IPS-15b (cell line): ENCODE measurements at regions not wholly inside any gene's neighbourhood (a gene's known extent, or its start where the extent isn't known, plus 50 kb on each side); places are given as distances from the start of the nearest gene placed in this dataset.

ENCODE experiments used
- H3K27me3 ChIP-seq: one replicate; pipeline ENCODE4 v1.6.1; 2013; ENCODE audit warnings: low read length; ENCODE audit not compliant: control insufficient read depth, insufficient read depth
- H3K36me3 ChIP-seq: one replicate; pipeline ENCODE4 v1.6.1; 2013; ENCODE audit warnings: low read length; ENCODE audit not compliant: control insufficient read depth, insufficient read depth
- H3K4me1 ChIP-seq: one replicate; pipeline ENCODE4 v1.6.1; 2013; ENCODE audit warnings: mild to moderate bottlenecking, low read length; ENCODE audit not compliant: control insufficient read depth, insufficient read depth
- H3K4me3 ChIP-seq: one replicate; pipeline ENCODE4 v1.5.1; 2013; ENCODE audit warnings: low read depth, low read length
- H3K9ac ChIP-seq: one replicate; pipeline ENCODE4 v1.6.1; 2013; ENCODE audit warnings: low read depth, mild to moderate bottlenecking, low read length
- H3K9me3 ChIP-seq: one replicate; pipeline ENCODE4 v1.6.1; 2013; ENCODE audit warnings: mild to moderate bottlenecking, low read length; ENCODE audit not compliant: control insufficient read depth, insufficient read depth

GRCh38 chr4:156420623-156421022 is 467.0 kb upstream of the CTSO start:
- Histone ChIP-seq H3K4me3 (no peak overlapping the region), H3K9ac (no peak overlapping the region), H3K9me3 (no peaks in the 10 kb centered on the region), H3K4me1 (no peaks in the 10 kb centered on the region), H3K36me3 (no peaks in the 10 kb centered on the region), H3K27me3 (no peaks in the 10 kb centered on the region)

- H3K9me3 ChIP-seq = no peaks in the 10 kb centered on the region
- H3K4me1 ChIP-seq = no peaks in the 10 kb centered on the region
- H3K4me3 ChIP-seq = no peak overlapping the region
- H3K27me3 ChIP-seq = no peaks in the 10 kb centered on the region
- no peaks in the 10 kb centered on the region for H3K36me3 ChIP-seq
- no peak overlapping the region for H3K9ac ChIP-seq
These were observed 465.5 kb upstream of the CTSO start for GRCh38 chr4:156419080-156419685.

- Histone ChIP-seq H3K9ac (no peak overlapping the region), H3K9me3 (no peaks in the 10 kb centered on the region), H3K36me3 (no peaks in the 10 kb centered on the region), H3K4me1 (no peaks in the 10 kb centered on the region), H3K4me3 (no peak overlapping the region), H3K27me3 (no peaks in the 10 kb centered on the region)
These were observed 460.7 kb upstream of the CTSO start for GRCh38 chr4:156414406-156414805.

- Histone ChIP-seq H3K9ac (no peak overlapping the region), H3K4me3 (no peak overlapping the region), H3K27me3 (no peaks in the 10 kb centered on the region), H3K9me3 (no peaks in the 10 kb centered on the region), H3K36me3 (no peaks in the 10 kb centered on the region), H3K4me1 (no peaks in the 10 kb centered on the region)
These were observed 459.8 kb upstream of the CTSO start for GRCh38 chr4:156413239-156414135.

- Histone ChIP-seq H3K4me1 (no peaks in the 10 kb centered on the region), H3K9me3 (no peaks in the 10 kb centered on the region), H3K27me3 (no peaks in the 10 kb centered on the region), H3K4me3 (no peak overlapping the region), H3K36me3 (no peaks in the 10 kb centered on the region), H3K9ac (no peak overlapping the region)
These were observed 457.9 kb upstream of the CTSO start for GRCh38 chr4:156411531-156411930.

GRCh38 chr4:156408749-156409148 is 455.1 kb upstream of the CTSO start:
- Histone ChIP-seq H3K4me1 (no peaks in the 10 kb centered on the region), H3K36me3 (no peaks in the 10 kb centered on the region), H3K4me3 (no peak overlapping the region), H3K27me3 (no peaks in the 10 kb centered on the region), H3K9ac (no peak overlapping the region), H3K9me3 (no peaks in the 10 kb centered on the region)

- Histone ChIP-seq H3K4me3 (no peak overlapping the region), H3K4me1 (no peaks in the 10 kb centered on the region), H3K9me3 (no peaks in the 10 kb centered on the region), H3K9ac (no peak overlapping the region), H3K27me3 (no peaks in the 10 kb centered on the region), H3K36me3 (no peaks in the 10 kb centered on the region)
These were observed 447.7 kb upstream of the CTSO start for GRCh38 chr4:156401371-156401770.

- Histone ChIP-seq H3K4me3 (no peak overlapping the region), H3K4me1 (no peaks in the 10 kb centered on the region), H3K27me3 (no peaks in the 10 kb centered on the region), H3K9ac (no peak overlapping the region), H3K36me3 (no peaks in the 10 kb centered on the region), H3K9me3 (no peaks in the 10 kb centered on the region)
These were observed 442.9 kb upstream of the CTSO start for GRCh38 chr4:156396534-156396933.

- Histone ChIP-seq H3K9ac (no peak overlapping the region), H3K4me3 (no peak overlapping the region), H3K9me3 (no peaks in the 10 kb centered on the region), H3K36me3 (no peaks in the 10 kb centered on the region), H3K27me3 (no peaks in the 10 kb centered on the region), H3K4me1 (peaks cover 4% of the 10 kb centered on the region)
These were observed 437.6 kb upstream of the CTSO start for GRCh38 chr4:156391325-156391653.

GRCh38 chr4:156390599-156391324 is 437.1 kb upstream of the CTSO start:
- no peaks in the 10 kb centered on the region for H3K9me3 ChIP-seq
- no peaks in the 10 kb centered on the region for H3K27me3 ChIP-seq
- H3K9ac ChIP-seq = no peak overlapping the region
- no peaks in the 10 kb centered on the region for H3K36me3 ChIP-seq
- peaks cover 4% of the 10 kb centered on the region for H3K4me1 ChIP-seq
- no peak overlapping the region for H3K4me3 ChIP-seq

- Histone ChIP-seq H3K4me3 (no peak overlapping the region), H3K4me1 (peaks cover 4% of the 10 kb centered on the region), H3K27me3 (no peaks in the 10 kb centered on the region), H3K36me3 (no peaks in the 10 kb centered on the region), H3K9ac (no peak overlapping the region), H3K9me3 (no peaks in the 10 kb centered on the region)
These were observed 435.2 kb upstream of the CTSO start for GRCh38 chr4:156388826-156389225.
